ENCODE measurements at regions not wholly inside any gene's neighbourhood (a gene's known extent, or its start where the extent isn't known, plus 50 kb on each side); places are given as distances from the start of the nearest gene placed in this dataset.

DNA sequence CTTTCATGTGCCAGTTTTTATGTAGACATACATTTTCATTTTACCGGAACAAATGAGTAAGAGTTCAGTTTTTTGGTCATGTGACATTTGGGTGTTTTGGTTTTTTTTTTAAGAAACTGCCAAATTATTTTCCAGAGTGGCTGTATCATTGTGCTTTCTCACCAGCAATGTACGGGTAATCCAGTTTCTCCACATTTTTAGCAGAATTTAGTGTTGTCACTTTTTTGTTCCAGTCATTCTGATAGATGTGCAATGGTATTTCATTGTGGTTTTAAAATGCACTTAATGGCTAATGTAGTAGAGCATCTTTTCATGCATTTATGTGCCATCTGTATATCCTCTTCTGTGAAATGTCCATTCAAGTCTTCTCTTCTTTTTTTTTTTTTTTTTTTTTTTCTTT is 126.5 kb upstream of the FBXO11 start:
- no peaks in the 10 kb centered on the region for H3K4me1 ChIP-seq
- H3K4me3 ChIP-seq, result no peak overlapping the region
- H3K36me3 ChIP-seq, result no peaks in the 10 kb centered on the region
- TF ChIP-seq, protein P1, sequence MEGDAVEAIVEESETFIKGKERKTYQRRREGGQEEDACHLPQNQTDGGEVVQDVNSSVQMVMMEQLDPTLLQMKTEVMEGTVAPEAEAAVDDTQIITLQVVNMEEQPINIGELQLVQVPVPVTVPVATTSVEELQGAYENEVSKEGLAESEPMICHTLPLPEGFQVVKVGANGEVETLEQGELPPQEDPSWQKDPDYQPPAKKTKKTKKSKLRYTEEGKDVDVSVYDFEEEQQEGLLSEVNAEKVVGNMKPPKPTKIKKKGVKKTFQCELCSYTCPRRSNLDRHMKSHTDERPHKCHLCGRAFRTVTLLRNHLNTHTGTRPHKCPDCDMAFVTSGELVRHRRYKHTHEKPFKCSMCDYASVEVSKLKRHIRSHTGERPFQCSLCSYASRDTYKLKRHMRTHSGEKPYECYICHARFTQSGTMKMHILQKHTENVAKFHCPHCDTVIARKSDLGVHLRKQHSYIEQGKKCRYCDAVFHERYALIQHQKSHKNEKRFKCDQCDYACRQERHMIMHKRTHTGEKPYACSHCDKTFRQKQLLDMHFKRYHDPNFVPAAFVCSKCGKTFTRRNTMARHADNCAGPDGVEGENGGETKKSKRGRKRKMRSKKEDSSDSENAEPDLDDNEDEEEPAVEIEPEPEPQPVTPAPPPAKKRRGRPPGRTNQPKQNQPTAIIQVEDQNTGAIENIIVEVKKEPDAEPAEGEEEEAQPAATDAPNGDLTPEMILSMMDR (IDR thresholded peaks at IDR 0.05), result no peak
- H3K27ac ChIP-seq, result no peak overlapping the region
- no peaks in the 10 kb centered on the region for H3K27me3 ChIP-seq (ENCODE audit: low read depth)
- intact Hi-C loops (cut with DNase I), result no loop called here
- DNase-seq (no peak), ATAC-seq (no peak)
- H3K9me3 ChIP-seq, result peaks cover 7% of the 10 kb centered on the region

- Histone ChIP-seq H3K36me3 (no peaks in the 10 kb centered on the region), H3K27ac (no peak overlapping the region), H3K27me3 (ENCODE audit: low read depth) (no peaks in the 10 kb centered on the region), H3K9me3 (peaks cover 7% of the 10 kb centered on the region), H3K4me3 (no peak overlapping the region), H3K4me1 (no peaks in the 10 kb centered on the region)
- TF ChIP-seq, protein P1 (IDR thresholded peaks at IDR 0.05), result no peak
- no peak for ATAC-seq
- intact Hi-C loops (cut with DNase I), result no loop called here
- DNase-seq, result no peak
Measured at GRCh38 chr2:48034295-48034694, 128.0 kb upstream of the FBXO11 start.

DNA sequence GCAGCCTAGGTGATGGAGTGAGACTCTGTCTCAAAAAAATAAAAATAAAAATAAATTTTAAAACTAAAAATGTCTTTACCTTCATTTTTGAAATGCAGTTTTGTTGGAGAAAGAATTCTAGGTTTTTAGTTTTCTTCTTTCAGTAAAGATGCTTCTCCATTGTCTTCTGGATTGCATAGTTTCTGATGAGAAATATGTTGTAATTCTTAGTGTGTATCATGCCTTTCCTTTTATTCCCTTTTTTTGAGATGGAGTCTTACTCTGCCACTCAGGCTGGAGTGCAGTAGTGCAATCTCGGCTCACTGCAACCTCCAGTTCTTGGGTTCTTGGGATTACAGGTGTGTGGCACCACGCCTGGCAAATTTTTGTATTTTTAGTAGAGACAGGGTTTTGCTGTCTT is 130.0 kb upstream of the FBXO11 start:
- DNase-seq, result no peak
- H3K9me3 ChIP-seq, result peaks cover 7% of the 10 kb centered on the region
- no peaks in the 10 kb centered on the region for H3K4me1 ChIP-seq
- no peaks in the 10 kb centered on the region for H3K36me3 ChIP-seq
- TF ChIP-seq, protein P1 (IDR thresholded peaks at IDR 0.05), result no peak
- no peak overlapping the region for H3K4me3 ChIP-seq
- no peaks in the 10 kb centered on the region for H3K27me3 ChIP-seq (ENCODE audit: low read depth)
- no peak overlapping the region for H3K27ac ChIP-seq
- no peak for ATAC-seq
- intact Hi-C loops (cut with DNase I), result no loop called here

GRCh38 chr2:48039209-48039990 is 133.1 kb upstream of the FBXO11 start:
- H3K9me3 ChIP-seq, result peaks cover 7% of the 10 kb centered on the region
- DNase-seq (no peak), ATAC-seq (no peak)
- H3K36me3 ChIP-seq, result no peaks in the 10 kb centered on the region
- H3K27ac ChIP-seq, result no peak overlapping the region
- no peak overlapping the region for H3K4me3 ChIP-seq
- H3K27me3 ChIP-seq (ENCODE audit: low read depth), result no peaks in the 10 kb centered on the region
- intact Hi-C loops (cut with DNase I), result no loop called here
- TF ChIP-seq, protein P1 (IDR thresholded peaks at IDR 0.05), result no peak
- H3K4me1 ChIP-seq, result no peaks in the 10 kb centered on the region

DNA sequence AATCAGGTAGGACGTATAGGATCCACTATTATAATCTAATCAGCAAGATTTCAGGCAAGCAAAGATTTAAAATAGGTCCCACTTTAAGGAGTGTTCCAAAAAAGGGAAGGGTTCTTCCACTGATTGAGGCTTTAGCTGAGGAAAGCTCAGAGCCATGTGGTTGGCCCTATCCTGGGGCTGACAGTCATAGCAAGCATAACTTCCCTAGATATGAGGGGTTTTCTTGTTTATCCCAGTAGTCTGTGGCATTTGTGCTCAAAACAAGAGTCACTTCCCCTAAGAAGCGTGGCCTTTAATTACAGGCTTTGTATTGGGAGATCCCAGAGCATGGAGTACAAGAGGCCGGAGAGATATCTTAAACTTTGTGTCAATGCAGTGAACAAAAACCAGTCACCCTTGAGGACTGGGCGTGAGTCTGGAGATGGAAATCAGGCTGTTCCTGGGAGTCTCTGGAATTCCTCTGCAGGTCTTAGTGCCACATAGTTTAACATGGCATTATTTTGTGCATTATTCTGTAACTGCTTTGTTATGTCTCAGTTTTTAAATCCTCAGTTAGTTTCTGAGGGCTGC is 136.9 kb upstream of the FBXO11 start:
- intact Hi-C loops (cut with DNase I), result no loop called here
- ATAC-seq (no peak), DNase-seq (no peak)
- H3K9me3 ChIP-seq, result no peaks in the 10 kb centered on the region
- no peak overlapping the region for H3K27ac ChIP-seq
- TF ChIP-seq, protein P1 (IDR thresholded peaks at IDR 0.05), result no peak
- H3K4me3 ChIP-seq, result no peak overlapping the region
- H3K36me3 ChIP-seq, result no peaks in the 10 kb centered on the region
- no peaks in the 10 kb centered on the region for H3K27me3 ChIP-seq (ENCODE audit: low read depth)
- no peaks in the 10 kb centered on the region for H3K4me1 ChIP-seq
